NCI-H146 treated with DMSO at 0.1 percent for 48 hours (cell line): ENCODE measurements at regions not wholly inside any gene's neighbourhood (a gene's known extent, or its start where the extent isn't known, plus 50 kb on each side); places are given as distances from the start of the nearest gene placed in this dataset.
"Not testable (repeated sequence)": the region's sequence is repeated elsewhere in the genome, so short reads cannot be mapped to it uniquely, and the experiment has no call there.

Source experiments
- DNase-seq: peaks from one replicate; lab custom pipeline; 2025; ENCODE audit not compliant: unreplicated experiment; lab: John Stamatoyannopoulos, UW

- no peak for DNase-seq
These were observed 360.4 kb upstream of the KCNH7 start for GRCh38 chr2:163198972-163199371.

DNA sequence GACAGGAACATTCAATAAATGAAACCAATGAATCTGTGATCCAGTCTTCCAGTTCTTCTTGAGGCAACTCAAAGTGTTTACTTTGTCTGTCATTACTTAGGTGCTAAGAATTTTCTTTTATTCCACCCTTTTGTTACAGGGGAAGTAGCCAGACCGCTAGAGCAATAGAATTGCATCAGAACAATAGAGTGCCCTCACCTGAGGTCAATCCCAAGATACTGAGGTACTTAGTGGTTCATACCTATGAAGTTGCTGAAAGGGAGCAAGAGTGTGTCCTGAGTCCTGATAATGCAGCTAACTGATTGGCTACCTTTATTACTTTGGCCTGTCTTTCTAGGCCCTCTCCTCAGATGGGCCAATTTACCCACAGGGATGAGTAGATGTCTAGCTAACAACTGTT lies 359.4 kb upstream of the KCNH7 start:
- DNase-seq = no peak

- DNase-seq = no peak
These were observed 352.8 kb upstream of the KCNH7 start for GRCh38 chr2:163191372-163191771.

- no peak for DNase-seq
These were observed 349.6 kb upstream of the KCNH7 start for GRCh38 chr2:163187995-163188655.

GRCh38 chr2:163187119-163187518 lies 348.6 kb upstream of the KCNH7 start:
- no peak for DNase-seq

GRCh38 chr2:163185160-163185559 lies 346.6 kb upstream of the KCNH7 start:
- no peak for DNase-seq

GRCh38 chr2:163182764-163183354 lies 344.3 kb upstream of the KCNH7 start:
- DNase-seq = no peak

DNA sequence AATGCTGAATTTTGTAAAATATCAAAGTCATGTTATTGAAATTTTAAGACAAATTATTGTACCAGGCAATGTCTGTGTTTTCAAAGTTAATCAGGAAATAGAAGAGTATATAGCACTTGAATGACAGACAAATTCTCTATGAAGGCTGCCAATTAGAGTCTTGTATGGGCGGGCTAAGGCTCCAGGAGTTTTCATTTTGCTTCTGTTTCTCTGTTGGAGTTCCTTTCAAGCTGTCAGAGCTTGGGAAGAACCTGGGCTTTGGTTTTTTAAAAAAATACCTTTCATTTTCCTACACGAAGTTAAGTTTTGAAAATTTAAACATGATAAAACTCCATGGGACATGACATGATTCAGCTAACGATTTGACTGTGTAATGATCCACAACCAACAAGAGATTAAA lies 339.0 kb upstream of the KCNH7 start:
- DNase-seq = no peak

DNA sequence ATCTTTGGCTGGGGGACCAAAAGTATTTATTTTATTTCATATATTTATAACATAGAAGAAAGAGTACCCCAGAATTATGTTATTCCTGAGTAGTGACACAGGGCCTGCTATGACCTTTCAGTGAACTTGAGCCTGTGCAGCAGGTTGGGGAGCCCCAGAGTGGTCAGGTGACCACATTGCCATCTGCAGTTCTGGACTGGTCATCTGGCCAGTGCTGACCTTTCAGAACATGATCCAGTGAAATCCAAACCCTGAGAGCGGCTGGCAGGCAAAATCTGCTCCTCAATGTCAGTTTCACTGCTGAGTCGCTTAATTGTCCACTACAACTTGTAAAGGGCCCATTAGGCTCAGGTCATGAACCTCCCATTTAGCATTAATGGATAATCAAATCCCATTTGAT lies 336.7 kb upstream of the KCNH7 start:
- DNase-seq = no peak

- DNase-seq = no peak
These were observed 335.0 kb upstream of the KCNH7 start for GRCh38 chr2:163173591-163173990.

DNA sequence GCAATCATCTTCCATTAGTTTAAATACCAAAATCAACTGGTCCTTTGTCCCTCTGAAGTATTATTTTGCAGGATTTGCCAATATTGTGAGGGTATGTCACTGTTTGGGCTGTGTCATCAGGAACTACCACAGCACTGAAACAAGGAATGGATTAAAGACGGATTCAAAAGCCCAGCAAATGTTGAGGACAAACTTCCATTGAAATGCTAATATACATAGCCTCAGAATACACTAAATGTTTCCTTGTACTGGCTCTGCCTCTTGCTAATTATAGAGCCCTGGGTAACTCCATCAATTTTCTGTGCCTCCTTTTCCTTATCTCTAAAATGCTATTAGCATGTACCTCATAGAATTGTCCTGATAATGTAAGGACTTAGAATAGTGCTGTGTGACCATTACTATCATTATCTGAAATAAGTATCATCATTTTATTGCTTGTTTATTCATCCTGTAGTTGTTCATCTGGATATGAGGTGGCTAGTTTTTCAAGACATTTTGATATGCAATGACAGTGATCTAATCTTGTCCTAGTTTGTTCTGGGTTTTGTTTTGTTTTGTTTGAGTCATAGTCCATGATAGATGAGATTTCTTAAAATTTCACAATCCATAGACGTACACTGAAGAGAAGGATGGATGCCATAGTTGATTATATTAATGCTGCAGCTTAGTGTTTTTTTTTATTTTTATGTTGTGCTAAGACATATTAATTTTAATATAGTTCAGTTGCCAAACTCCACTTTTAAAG lies 333.4 kb upstream of the KCNH7 start:
- no peak for DNase-seq

DNA sequence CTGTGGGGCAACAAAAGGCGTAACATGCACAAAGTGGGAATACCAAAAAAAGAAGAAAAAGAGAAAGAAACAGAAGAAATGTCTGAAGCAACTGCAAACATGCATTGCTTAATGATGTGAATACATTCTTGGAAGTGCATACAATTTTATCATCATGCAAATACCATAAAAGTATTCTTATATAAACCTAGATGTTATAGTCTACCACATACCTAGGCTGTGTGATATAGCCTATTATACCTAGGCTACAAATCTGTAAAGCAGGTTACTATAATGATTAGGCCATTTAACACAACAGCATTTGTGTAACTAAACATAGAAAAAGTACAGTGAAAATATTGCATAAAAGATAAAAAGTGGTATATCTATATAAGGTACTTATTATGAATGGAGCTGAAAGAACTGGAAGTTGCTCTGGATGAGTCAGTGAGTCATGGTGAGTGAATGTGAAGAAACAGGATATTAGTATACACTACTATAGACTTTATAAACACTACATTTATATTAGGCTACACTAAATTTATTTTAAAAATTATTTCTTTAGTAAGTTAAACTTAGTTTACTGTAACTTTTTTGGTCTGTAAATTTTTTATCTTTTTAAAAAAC lies 319.4 kb upstream of the KCNH7 start:
- DNase-seq = no peak

GRCh38 chr2:163157411-163157810 lies 318.8 kb upstream of the KCNH7 start:
- DNase-seq = no peak

DNA sequence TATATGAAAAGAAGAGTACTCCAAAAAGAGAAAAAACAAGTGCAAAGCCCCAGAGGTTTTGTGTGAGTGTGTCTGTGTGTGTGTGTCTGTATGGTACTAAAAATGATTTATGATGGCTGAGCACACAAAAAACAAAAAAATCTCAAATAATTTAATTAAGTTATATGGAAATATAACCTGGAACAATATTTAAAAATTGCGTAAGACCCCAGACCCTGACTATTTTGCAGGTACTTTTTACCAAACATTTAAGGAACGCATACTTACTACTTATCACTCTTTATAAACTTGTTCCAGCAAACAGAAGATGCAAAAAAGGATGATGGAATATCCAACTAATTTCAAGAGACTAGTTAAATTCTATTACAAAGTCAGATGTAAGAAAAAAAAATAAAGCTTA lies 317.4 kb upstream of the KCNH7 start:
- no peak for DNase-seq

- DNase-seq = peak; percentile 16
These were observed 316.8 kb upstream of the KCNH7 start for GRCh38 chr2:163155279-163155883.

DNA sequence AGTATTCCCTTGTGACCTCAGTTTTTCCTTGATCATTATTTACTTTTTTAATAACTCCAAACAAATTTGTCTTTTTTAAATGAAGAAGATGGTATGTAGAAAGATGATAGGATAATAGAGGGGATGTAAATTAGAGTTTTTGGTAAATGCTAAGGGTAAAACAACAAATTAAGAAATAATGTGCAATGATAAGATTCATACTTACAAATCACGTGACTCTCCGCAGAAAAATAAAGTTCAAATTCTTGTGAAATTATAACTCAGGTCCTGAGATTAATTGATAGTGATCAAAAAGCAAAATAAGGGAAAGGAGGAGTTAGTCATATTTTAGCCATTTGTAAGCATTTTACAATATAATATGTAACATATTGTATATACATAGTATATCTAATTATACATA lies 304.1 kb upstream of the KCNH7 start:
- no peak for DNase-seq

DNA sequence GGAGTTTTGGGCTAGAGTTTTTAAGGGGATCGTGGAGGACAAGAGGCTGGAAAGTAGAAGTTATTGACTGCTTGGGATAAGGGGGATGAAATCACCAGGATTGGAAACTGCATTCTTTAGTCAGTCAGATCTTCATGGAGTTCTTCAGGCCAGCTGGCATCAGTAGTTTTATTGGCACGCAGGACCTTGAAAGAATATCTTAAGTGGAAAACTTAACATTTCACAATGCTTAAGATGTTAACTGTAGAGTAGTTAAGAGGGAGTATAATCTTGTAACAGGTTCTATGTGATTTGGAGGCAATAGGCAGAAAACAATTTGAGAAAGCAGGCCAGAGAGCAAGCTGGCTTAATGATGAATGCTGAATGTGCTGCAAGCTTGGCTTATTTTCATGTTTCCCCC lies 300.4 kb upstream of the KCNH7 start:
- no peak for DNase-seq

- DNase-seq = no peak
These were observed 296.7 kb upstream of the KCNH7 start for GRCh38 chr2:163135256-163135655.

DNA sequence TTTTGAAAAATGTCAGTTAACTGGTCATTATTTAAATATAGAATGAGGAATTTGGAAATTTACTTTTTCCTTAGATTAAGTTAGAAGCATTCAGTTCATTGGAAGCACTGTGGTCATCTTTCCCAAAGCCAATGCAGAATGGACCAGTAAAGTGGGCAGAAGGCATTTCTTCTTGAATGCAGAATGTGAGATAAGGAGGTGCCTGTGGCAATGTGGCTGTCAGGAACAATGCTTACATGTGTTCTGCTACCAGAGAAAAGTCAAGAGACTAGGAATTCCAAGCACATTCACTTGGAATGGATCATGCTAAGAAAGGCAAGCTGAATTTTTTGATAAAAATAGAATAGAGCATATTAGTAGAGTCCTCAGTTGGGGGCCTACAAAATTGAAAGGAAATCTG lies 295.0 kb upstream of the KCNH7 start:
- DNase-seq = no peak

GRCh38 chr2:163132850-163133249 lies 294.3 kb upstream of the KCNH7 start:
- DNase-seq = peak; percentile 8

- not testable (repeated sequence) for DNase-seq
These were observed 293.6 kb upstream of the KCNH7 start for GRCh38 chr2:163132207-163132606.

DNA sequence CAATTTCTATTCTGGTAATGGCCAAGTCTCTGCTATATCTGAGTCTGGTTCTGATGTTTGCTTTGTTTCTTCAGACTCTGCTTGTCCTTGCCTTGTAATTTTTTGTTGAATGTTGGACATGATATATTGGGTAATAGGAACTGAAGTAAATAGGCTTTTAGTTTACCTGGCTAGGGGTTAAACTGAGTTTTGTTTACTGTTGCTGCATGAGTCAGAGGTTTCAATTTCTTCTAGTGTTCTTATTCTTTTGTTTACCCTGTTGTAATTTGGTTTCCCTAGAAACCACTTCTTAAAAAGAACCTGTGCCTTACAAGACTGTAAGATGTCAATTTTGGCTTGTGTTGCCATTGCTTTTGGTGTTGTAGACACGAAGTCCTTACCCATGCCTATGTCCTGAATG lies 285.0 kb upstream of the KCNH7 start:
- DNase-seq = no peak
